H9 (cell line): ENCODE measurements at regions not wholly inside any gene's neighbourhood (a gene's known extent, or its start where the extent isn't known, plus 50 kb on each side); places are given as distances from the start of the nearest gene placed in this dataset.

Experiments
- DNase-seq: peaks from one replicate; pipeline ENCODE4 v3.0.0-alpha.2; 2017
- H2AFZ ChIP-seq: one replicate; pipeline ENCODE4 v1.6.1; 2013; ENCODE audit warnings: mild to moderate bottlenecking, low read length, control low read depth, moderate library complexity
- H2AK5ac ChIP-seq: 2 replicates; pipeline ENCODE4 v1.6.1; 2013; ENCODE audit warnings: low read length, control low read depth, mixed read lengths; ENCODE audit not compliant: insufficient read length
- H2BK120ac ChIP-seq: one replicate; pipeline ENCODE4 v1.6.1; 2013; ENCODE audit warnings: low read depth, mild to moderate bottlenecking, low read length, control low read depth, inconsistent platforms; ENCODE audit not compliant: poor library complexity, severe bottlenecking
- H2BK12ac ChIP-seq: 2 replicates; pipeline ENCODE4 v1.6.1; 2013; ENCODE audit warnings: low read length, control low read depth, mixed read lengths, low read depth; ENCODE audit not compliant: insufficient read length
- H2BK15ac ChIP-seq: 2 replicates; pipeline ENCODE4 v1.6.1; 2013; ENCODE audit warnings: low read depth, low read length, control low read depth
- H2BK20ac ChIP-seq: one replicate; pipeline ENCODE4 v1.6.1; 2013; ENCODE audit warnings: low read depth, mild to moderate bottlenecking, low read length, control low read depth, inconsistent platforms; ENCODE audit not compliant: poor library complexity, severe bottlenecking
- H2BK5ac ChIP-seq: 2 replicates; pipeline ENCODE4 v1.6.1; 2013; ENCODE audit warnings: low read length, control low read depth, mixed read lengths; ENCODE audit not compliant: insufficient read length
- H3K14ac ChIP-seq: 2 replicates; pipeline ENCODE4 v1.6.1; 2013; ENCODE audit warnings: low read length, control low read depth; ENCODE audit not compliant: insufficient read depth
- H3K18ac ChIP-seq: 2 replicates; pipeline ENCODE4 v1.6.1; 2013; ENCODE audit warnings: low read depth, mild to moderate bottlenecking, mixed read lengths, low read length, control low read depth; ENCODE audit not compliant: insufficient read length
- H3K23ac ChIP-seq: 2 replicates; pipeline ENCODE4 v1.6.1; 2013; ENCODE audit warnings: low read length, control low read depth, mixed read lengths, low read depth; ENCODE audit not compliant: insufficient read length
- H3K23me2 ChIP-seq: 2 replicates; pipeline ENCODE4 v1.6.1; 2013; ENCODE audit warnings: low read depth, mild to moderate bottlenecking, mixed read lengths, low read length, control low read depth; ENCODE audit not compliant: insufficient read length, poor library complexity, severe bottlenecking
- H3K27ac ChIP-seq: 2 replicates; pipeline ENCODE4 v1.5.1; 2013; ENCODE audit warnings: low read length, control low read depth, mixed read lengths, low read depth; ENCODE audit not compliant: insufficient read length
- H3K27me3 ChIP-seq: 2 replicates; pipeline ENCODE4 v1.6.1; 2013; ENCODE audit warnings: low read length, control low read depth, inconsistent platforms; ENCODE audit not compliant: insufficient read depth
- H3K4ac ChIP-seq: 2 replicates; pipeline ENCODE4 v1.6.1; 2013; ENCODE audit warnings: low read depth, mild to moderate bottlenecking, control low read depth, inconsistent platforms, low read length, moderate library complexity
- H3K4me1 ChIP-seq: 2 replicates; pipeline ENCODE4 v1.6.1; 2013; ENCODE audit warnings: low read length, control low read depth, inconsistent platforms; ENCODE audit not compliant: insufficient read depth
- H3K4me2 ChIP-seq: 2 replicates; pipeline ENCODE4 v1.6.1; 2013; ENCODE audit warnings: low read length, control low read depth, mixed read lengths; ENCODE audit not compliant: insufficient read length, insufficient read depth
- H3K56ac ChIP-seq: 2 replicates; pipeline ENCODE4 v1.6.1; 2013; ENCODE audit warnings: low read depth, mild to moderate bottlenecking, mixed read lengths, low read length, control low read depth; ENCODE audit not compliant: insufficient read length
- H3K79me1 ChIP-seq: 2 replicates; pipeline ENCODE4 v1.6.1; 2013; ENCODE audit warnings: low read depth, mild to moderate bottlenecking, moderate library complexity, low read length, control low read depth, inconsistent platforms; ENCODE audit not compliant: insufficient read depth, poor library complexity, severe bottlenecking
- H3K79me2 ChIP-seq: 2 replicates; pipeline ENCODE4 v1.6.1; 2013; ENCODE audit warnings: low read length, control low read depth, inconsistent platforms; ENCODE audit not compliant: insufficient read depth
- H3K9ac ChIP-seq: 2 replicates; pipeline ENCODE4 v1.6.1; 2013; ENCODE audit warnings: low read length, control low read depth, mixed read lengths; ENCODE audit not compliant: insufficient read length; ENCODE audit errors: extremely low read depth
- H3K9me3 ChIP-seq: one replicate; pipeline ENCODE4 v1.6.1; 2013; ENCODE audit warnings: low read depth, low read length, inconsistent platforms; ENCODE audit not compliant: control insufficient read depth
- H3T11ph ChIP-seq: one replicate; pipeline ENCODE4 v1.6.1; 2013; ENCODE audit warnings: mild to moderate bottlenecking, low read length, control low read depth, inconsistent platforms
- H4K20me1 ChIP-seq: one replicate; pipeline ENCODE4 v1.6.1; 2013; ENCODE audit not compliant: control insufficient read depth, insufficient read length, insufficient read depth
- H4K5ac ChIP-seq: 2 replicates; pipeline ENCODE4 v1.6.1; 2013; ENCODE audit warnings: low read depth, mild to moderate bottlenecking, mixed read lengths, low read length, control low read depth; ENCODE audit not compliant: insufficient read length
- H4K8ac ChIP-seq: replicated peaks from 2 replicates; pipeline ENCODE4 v1.6.1; 2013; ENCODE audit warnings: low read length, control low read depth, mixed read lengths, low read depth; ENCODE audit not compliant: insufficient read length
- H4K91ac ChIP-seq: 2 replicates; pipeline ENCODE4 v1.6.1; 2013; ENCODE audit warnings: low read depth, mild to moderate bottlenecking, moderate library complexity, mixed read lengths, low read length, control low read depth; ENCODE audit not compliant: insufficient read length
- H3K27ac Mint-ChIP-seq, 3 experiments: 2 replicates in 2 of 3; 3 replicates in 1 of 3; pipeline ENCODE4 v1.8.0; 2020 to 2021; ENCODE audit warnings: mixed read lengths in 3 of 3, mild to moderate bottlenecking in 1 of 3, moderate library complexity in 1 of 3
- H3K27me3 Mint-ChIP-seq: 2 replicates; pipeline ENCODE4 v1.8.0; 2021; ENCODE audit warnings: low read depth, mild to moderate bottlenecking, moderate library complexity, mixed read lengths
- H3K36me3 Mint-ChIP-seq, 3 experiments: 2 replicates in 2 of 3; 3 replicates in 1 of 3; pipeline ENCODE4 v1.8.0; 2020 to 2021; ENCODE audit warnings: low read depth in 3 of 3, mixed read lengths in 3 of 3; ENCODE audit not compliant: insufficient read depth in 1 of 3
- H3K4me1 Mint-ChIP-seq, 2 experiments: 2 replicates each; pipeline ENCODE4 v1.8.0; 2020; ENCODE audit warnings: mixed read lengths in 2 of 2
- H3K4me3 Mint-ChIP-seq, 2 experiments: 2 replicates in 1 of 2; 3 replicates in 1 of 2; pipeline ENCODE4 v1.8.0; 2020 to 2021; ENCODE audit warnings: mild to moderate bottlenecking in 2 of 2, mixed read lengths in 2 of 2, moderate library complexity in 1 of 2
- H3K9me3 Mint-ChIP-seq, 2 experiments: 2 replicates in 1 of 2; 3 replicates in 1 of 2; pipeline ENCODE4 v1.8.0; 2020; ENCODE audit warnings: mild to moderate bottlenecking in 2 of 2, mixed read lengths in 2 of 2, moderate library complexity in 1 of 2
- CTCF ChIP-seq: fragments of 200-600 bp; sonication (generic); conservative IDR thresholded peaks from 3 replicates; pipeline ENCODE4 v1.8.0; 2021; ENCODE audit warnings: antibody characterized with exemption, mild to moderate bottlenecking

DNA sequence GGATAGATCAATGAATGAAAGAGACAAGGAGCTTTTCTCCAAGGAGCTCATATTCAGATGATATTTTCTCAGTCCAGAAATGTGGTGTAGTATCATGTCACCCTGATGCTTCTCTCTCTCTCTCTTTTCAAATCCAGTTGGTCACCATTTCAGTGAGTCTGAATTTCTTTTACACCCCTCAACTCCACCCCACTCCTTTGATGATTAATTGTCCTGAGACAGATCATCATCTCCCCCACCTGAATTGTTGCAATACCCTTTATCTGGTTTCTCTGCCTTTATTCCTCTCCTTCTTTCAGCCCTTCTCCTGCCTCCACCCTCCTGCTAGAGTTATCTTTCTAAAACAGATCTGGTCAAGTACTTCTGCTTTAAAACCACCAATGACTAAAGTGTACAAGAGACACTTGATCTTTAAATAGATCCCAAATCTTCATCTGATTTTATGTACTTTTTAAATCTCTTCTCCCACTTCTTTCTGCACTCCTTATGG is 299.8 kb downstream of the KLF5 start:
- no peak overlapping the region for H2BK12ac ChIP-seq
- H2BK20ac ChIP-seq = no peak overlapping the region
- no peak overlapping the region for H4K5ac ChIP-seq
- no peaks in the 10 kb centered on the region for H3K79me2 ChIP-seq
- no peak overlapping the region for H3K9ac ChIP-seq
- no peak overlapping the region for H3K23ac ChIP-seq
- no peak overlapping the region for H2AFZ ChIP-seq
- H3K18ac ChIP-seq = no peak overlapping the region
- H2AK5ac ChIP-seq = no peak overlapping the region
- no peak overlapping the region for H3K27ac Mint-ChIP-seq
- no peak overlapping the region for H2BK120ac ChIP-seq
- no peak overlapping the region for H3K4me2 ChIP-seq
- no peaks in the 10 kb centered on the region for H3K23me2 ChIP-seq
- H3K4me1 Mint-ChIP-seq = no peaks in the 10 kb centered on the region
- no peak for DNase-seq
- H4K8ac ChIP-seq = no peak overlapping the region
- H3K4ac ChIP-seq = no peak overlapping the region
- H4K20me1 ChIP-seq = no peaks in the 10 kb centered on the region
- no peak overlapping the region for H3K27ac ChIP-seq
- H2BK15ac ChIP-seq = no peak overlapping the region
- H3T11ph ChIP-seq = no peak overlapping the region
- H3K79me1 ChIP-seq = no peaks in the 10 kb centered on the region
- no peaks in the 10 kb centered on the region for H3K36me3 Mint-ChIP-seq
- no peak overlapping the region for H3K56ac ChIP-seq
- no peak overlapping the region for H2BK5ac ChIP-seq
- H3K27me3 Mint-ChIP-seq = no peaks in the 10 kb centered on the region
- H3K4me3 Mint-ChIP-seq = no peak overlapping the region
- no peaks in the 10 kb centered on the region for H3K27me3 ChIP-seq
- no peaks in the 10 kb centered on the region for H3K4me1 ChIP-seq
- H3K14ac ChIP-seq = no peak overlapping the region
- no peak for TF ChIP-seq CTCF
- H3K9me3 ChIP-seq = no peaks in the 10 kb centered on the region
- no peak overlapping the region for H4K91ac ChIP-seq
- no peaks in the 10 kb centered on the region; a peak in 1 of 5 replicates for H3K9me3 Mint-ChIP-seq
